ENCODE measurements at regions not wholly inside any gene's neighbourhood (a gene's known extent, or its start where the extent isn't known, plus 50 kb on each side); places are given as distances from the start of the nearest gene placed in this dataset.

- ATAC-seq, result no peak
- TF ChIP-seq ISL1 (CRISPR knock-in tag; IDR thresholded peaks at IDR 0.05) (no peak), PPARA (CRISPR knock-in tag; IDR thresholded peaks at IDR 0.05; ENCODE audit: borderline replicate concordance) (no peak), ZFP30 (CRISPR knock-in tag; IDR thresholded peaks at IDR 0.05) (no peak), GLIS3 (CRISPR knock-in tag; IDR thresholded peaks at IDR 0.05) (no peak), BACH2 (CRISPR knock-in tag; IDR thresholded peaks at IDR 0.05; ENCODE audit: borderline replicate concordance) (no peak), ZNF70 (CRISPR knock-in tag; IDR thresholded peaks at IDR 0.05) (no peak), ZC3H10 (CRISPR knock-in tag; IDR thresholded peaks at IDR 0.05) (no peak), CSDC2 (CRISPR knock-in tag; IDR thresholded peaks at IDR 0.05) (no peak), CSRNP3 (CRISPR knock-in tag; IDR thresholded peaks at IDR 0.05) (no peak), ZNF8 (CRISPR knock-in tag; IDR thresholded peaks at IDR 0.05) (no peak), ARNTL (CRISPR knock-in tag; IDR thresholded peaks at IDR 0.05; ENCODE audit: borderline replicate concordance, low read depth) (no peak), TOX (CRISPR knock-in tag; IDR thresholded peaks at IDR 0.05; ENCODE audit: borderline replicate concordance) (no peak), RARB (CRISPR knock-in tag; IDR thresholded peaks at IDR 0.05) (no peak), ESRRG (CRISPR knock-in tag; IDR thresholded peaks at IDR 0.05) (no peak), OSR1 (CRISPR knock-in tag; IDR thresholded peaks at IDR 0.05) (no peak), SNAI2 (CRISPR knock-in tag; IDR thresholded peaks at IDR 0.05) (no peak)
- TF ChIP-seq, protein P1, sequence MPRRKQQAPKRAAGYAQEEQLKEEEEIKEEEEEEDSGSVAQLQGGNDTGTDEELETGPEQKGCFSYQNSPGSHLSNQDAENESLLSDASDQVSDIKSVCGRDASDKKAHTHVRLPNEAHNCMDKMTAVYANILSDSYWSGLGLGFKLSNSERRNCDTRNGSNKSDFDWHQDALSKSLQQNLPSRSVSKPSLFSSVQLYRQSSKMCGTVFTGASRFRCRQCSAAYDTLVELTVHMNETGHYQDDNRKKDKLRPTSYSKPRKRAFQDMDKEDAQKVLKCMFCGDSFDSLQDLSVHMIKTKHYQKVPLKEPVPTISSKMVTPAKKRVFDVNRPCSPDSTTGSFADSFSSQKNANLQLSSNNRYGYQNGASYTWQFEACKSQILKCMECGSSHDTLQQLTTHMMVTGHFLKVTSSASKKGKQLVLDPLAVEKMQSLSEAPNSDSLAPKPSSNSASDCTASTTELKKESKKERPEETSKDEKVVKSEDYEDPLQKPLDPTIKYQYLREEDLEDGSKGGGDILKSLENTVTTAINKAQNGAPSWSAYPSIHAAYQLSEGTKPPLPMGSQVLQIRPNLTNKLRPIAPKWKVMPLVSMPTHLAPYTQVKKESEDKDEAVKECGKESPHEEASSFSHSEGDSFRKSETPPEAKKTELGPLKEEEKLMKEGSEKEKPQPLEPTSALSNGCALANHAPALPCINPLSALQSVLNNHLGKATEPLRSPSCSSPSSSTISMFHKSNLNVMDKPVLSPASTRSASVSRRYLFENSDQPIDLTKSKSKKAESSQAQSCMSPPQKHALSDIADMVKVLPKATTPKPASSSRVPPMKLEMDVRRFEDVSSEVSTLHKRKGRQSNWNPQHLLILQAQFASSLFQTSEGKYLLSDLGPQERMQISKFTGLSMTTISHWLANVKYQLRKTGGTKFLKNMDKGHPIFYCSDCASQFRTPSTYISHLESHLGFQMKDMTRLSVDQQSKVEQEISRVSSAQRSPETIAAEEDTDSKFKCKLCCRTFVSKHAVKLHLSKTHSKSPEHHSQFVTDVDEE (CRISPR knock-in tag; IDR thresholded peaks at IDR 0.05), result no peak
- TF ChIP-seq, protein P2, sequence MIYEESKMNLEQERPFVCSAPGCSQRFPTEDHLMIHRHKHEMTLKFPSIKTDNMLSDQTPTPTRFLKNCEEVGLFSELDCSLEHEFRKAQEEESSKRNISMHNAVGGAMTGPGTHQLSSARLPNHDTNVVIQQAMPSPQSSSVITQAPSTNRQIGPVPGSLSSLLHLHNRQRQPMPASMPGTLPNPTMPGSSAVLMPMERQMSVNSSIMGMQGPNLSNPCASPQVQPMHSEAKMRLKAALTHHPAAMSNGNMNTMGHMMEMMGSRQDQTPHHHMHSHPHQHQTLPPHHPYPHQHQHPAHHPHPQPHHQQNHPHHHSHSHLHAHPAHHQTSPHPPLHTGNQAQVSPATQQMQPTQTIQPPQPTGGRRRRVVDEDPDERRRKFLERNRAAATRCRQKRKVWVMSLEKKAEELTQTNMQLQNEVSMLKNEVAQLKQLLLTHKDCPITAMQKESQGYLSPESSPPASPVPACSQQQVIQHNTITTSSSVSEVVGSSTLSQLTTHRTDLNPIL (CRISPR knock-in tag; IDR thresholded peaks at IDR 0.05; ENCODE audit: low read depth), result no peak
- TF ChIP-seq, protein P3, sequence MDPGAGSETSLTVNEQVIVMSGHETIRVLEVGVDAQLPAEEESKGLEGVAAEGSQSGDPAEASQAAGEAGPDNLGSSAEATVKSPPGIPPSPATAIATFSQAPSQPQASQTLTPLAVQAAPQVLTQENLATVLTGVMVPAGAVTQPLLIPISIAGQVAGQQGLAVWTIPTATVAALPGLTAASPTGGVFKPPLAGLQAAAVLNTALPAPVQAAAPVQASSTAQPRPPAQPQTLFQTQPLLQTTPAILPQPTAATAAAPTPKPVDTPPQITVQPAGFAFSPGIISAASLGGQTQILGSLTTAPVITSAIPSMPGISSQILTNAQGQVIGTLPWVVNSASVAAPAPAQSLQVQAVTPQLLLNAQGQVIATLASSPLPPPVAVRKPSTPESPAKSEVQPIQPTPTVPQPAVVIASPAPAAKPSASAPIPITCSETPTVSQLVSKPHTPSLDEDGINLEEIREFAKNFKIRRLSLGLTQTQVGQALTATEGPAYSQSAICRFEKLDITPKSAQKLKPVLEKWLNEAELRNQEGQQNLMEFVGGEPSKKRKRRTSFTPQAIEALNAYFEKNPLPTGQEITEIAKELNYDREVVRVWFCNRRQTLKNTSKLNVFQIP (CRISPR knock-in tag; IDR thresholded peaks at IDR 0.05; ENCODE audit: borderline replicate concordance, low read depth), result no peak
Observed at GRCh38 chr7:41862261-41862660, 159.4 kb upstream of the INHBA start.

- ATAC-seq, result no peak
- TF ChIP-seq SNAI2 (CRISPR knock-in tag; IDR thresholded peaks at IDR 0.05), result no peak
- TF ChIP-seq ZNF8 (CRISPR knock-in tag; IDR thresholded peaks at IDR 0.05), result no peak
- TF ChIP-seq, protein P2 (CRISPR knock-in tag; IDR thresholded peaks at IDR 0.05; ENCODE audit: low read depth), result no peak
- TF ChIP-seq GLIS3 (CRISPR knock-in tag; IDR thresholded peaks at IDR 0.05), result no peak
- no peak for TF ChIP-seq ZC3H10 (CRISPR knock-in tag; IDR thresholded peaks at IDR 0.05)
- TF ChIP-seq ARNTL (CRISPR knock-in tag; IDR thresholded peaks at IDR 0.05; ENCODE audit: borderline replicate concordance, low read depth), result no peak
- TF ChIP-seq RARB (CRISPR knock-in tag; IDR thresholded peaks at IDR 0.05), result no peak
- TF ChIP-seq, protein P3 (CRISPR knock-in tag; IDR thresholded peaks at IDR 0.05; ENCODE audit: borderline replicate concordance, low read depth), result no peak
- no peak for TF ChIP-seq TCF4 (CRISPR knock-in tag; IDR thresholded peaks at IDR 0.05; ENCODE audit: borderline replicate concordance)
- TF ChIP-seq ZNF70 (CRISPR knock-in tag; IDR thresholded peaks at IDR 0.05), result no peak
- TF ChIP-seq CSRNP3 (CRISPR knock-in tag; IDR thresholded peaks at IDR 0.05), result no peak
- TF ChIP-seq PATZ1 (CRISPR knock-in tag; IDR thresholded peaks at IDR 0.05; ENCODE audit: borderline replicate concordance), result no peak
- no peak for TF ChIP-seq ZNF565 (CRISPR knock-in tag; conservative IDR thresholded peaks at IDR 0.05; ENCODE audit: low read depth)
- no peak for TF ChIP-seq TOX (CRISPR knock-in tag; IDR thresholded peaks at IDR 0.05; ENCODE audit: borderline replicate concordance)
- no peak for TF ChIP-seq ZFP30 (CRISPR knock-in tag; IDR thresholded peaks at IDR 0.05)
- no peak for TF ChIP-seq CSDC2 (CRISPR knock-in tag; IDR thresholded peaks at IDR 0.05)
- TF ChIP-seq OSR1 (CRISPR knock-in tag; IDR thresholded peaks at IDR 0.05), result no peak
Observed at GRCh38 chr7:41861642-41862041, 158.8 kb upstream of the INHBA start.

Data from SK-N-SH treated with all-trans-retinoic acid at 6 μM for 48 hours (cell line).